GM12878 (cell line): ENCODE measurements at regions not wholly inside any gene's neighbourhood (a gene's known extent, or its start where the extent isn't known, plus 50 kb on each side); places are given as distances from the start of the nearest gene placed in this dataset.

Source experiments
- PML ChIP-seq: IDR thresholded peaks from 2 replicates; pipeline ENCODE4 v1.6.1; 2012; ENCODE audit warnings: low read length, inconsistent platforms
- STAT3 ChIP-seq: IDR thresholded peaks from 2 replicates; pipeline ENCODE4 v1.6.1; 2011; ENCODE audit warnings: low read depth, low read length, improper control_type of control experiment
- TF ChIP-seq, protein P1 (sequence below): fragments of 150-350 bp; IDR thresholded peaks from 2 replicates; pipeline ENCODE4 v1.6.1; 2016; ENCODE audit warnings: low read depth, low read length

DNA sequence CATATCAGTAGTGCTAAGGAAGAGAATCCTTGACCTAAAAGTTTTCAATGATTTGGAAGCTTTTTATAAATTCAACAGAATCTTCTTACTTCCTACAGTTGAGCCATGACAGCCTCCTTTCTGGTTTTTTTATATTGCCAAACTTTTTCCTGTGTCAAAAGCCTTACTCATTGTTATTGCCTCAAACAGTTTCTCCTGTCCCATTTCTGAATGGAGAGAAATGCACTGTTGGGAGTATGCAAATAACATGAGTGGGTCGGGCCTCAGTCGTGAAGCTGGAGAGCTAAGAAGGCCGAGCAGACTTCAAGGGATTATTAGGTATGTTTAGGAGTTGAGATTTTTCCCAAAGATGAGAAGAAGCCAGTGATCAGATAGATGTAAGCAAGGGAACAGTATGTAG is 766.4 kb upstream of the KLHL1 start:
- no peak for TF ChIP-seq STAT3
- TF ChIP-seq, protein P1, sequence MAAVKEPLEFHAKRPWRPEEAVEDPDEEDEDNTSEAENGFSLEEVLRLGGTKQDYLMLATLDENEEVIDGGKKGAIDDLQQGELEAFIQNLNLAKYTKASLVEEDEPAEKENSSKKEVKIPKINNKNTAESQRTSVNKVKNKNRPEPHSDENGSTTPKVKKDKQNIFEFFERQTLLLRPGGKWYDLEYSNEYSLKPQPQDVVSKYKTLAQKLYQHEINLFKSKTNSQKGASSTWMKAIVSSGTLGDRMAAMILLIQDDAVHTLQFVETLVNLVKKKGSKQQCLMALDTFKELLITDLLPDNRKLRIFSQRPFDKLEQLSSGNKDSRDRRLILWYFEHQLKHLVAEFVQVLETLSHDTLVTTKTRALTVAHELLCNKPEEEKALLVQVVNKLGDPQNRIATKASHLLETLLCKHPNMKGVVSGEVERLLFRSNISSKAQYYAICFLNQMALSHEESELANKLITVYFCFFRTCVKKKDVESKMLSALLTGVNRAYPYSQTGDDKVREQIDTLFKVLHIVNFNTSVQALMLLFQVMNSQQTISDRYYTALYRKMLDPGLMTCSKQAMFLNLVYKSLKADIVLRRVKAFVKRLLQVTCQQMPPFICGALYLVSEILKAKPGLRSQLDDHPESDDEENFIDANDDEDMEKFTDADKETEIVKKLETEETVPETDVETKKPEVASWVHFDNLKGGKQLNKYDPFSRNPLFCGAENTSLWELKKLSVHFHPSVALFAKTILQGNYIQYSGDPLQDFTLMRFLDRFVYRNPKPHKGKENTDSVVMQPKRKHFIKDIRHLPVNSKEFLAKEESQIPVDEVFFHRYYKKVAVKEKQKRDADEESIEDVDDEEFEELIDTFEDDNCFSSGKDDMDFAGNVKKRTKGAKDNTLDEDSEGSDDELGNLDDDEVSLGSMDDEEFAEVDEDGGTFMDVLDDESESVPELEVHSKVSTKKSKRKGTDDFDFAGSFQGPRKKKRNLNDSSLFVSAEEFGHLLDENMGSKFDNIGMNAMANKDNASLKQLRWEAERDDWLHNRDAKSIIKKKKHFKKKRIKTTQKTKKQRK: no peak
- no peak for TF ChIP-seq PML
